UCSD-AML1 (cell line): ENCODE measurements at regions not wholly inside any gene's neighbourhood (a gene's known extent, or its start where the extent isn't known, plus 50 kb on each side); places are given as distances from the start of the nearest gene placed in this dataset.

Experiments used
- DNase-seq: peaks from one replicate; lab custom pipeline; 2025; ENCODE audit not compliant: unreplicated experiment; lab: John Stamatoyannopoulos, UW

GRCh38 chr9:106580546-106580945 lies 282.4 kb upstream of the ZNF462 start:
- DNase-seq = no peak

- DNase-seq = no peak
Observed at GRCh38 chr9:106581973-106582372, 281.0 kb upstream of the ZNF462 start.

GRCh38 chr9:106583751-106584150 lies 279.2 kb upstream of the ZNF462 start:
- DNase-seq = no peak

- DNase-seq = no peak
Observed at GRCh38 chr9:106587042-106587441, 275.9 kb upstream of the ZNF462 start.

GRCh38 chr9:106588626-106589025 lies 274.3 kb upstream of the ZNF462 start:
- no peak for DNase-seq

- no peak for DNase-seq
Observed at GRCh38 chr9:106590759-106591505, 272.0 kb upstream of the ZNF462 start.

- DNase-seq = no peak
Observed at GRCh38 chr9:106593201-106593600, 269.8 kb upstream of the ZNF462 start.

GRCh38 chr9:106596984-106597383 lies 266.0 kb upstream of the ZNF462 start:
- DNase-seq = no peak

- DNase-seq = no peak
Observed at GRCh38 chr9:106600955-106601560, 261.9 kb upstream of the ZNF462 start.

GRCh38 chr9:106602344-106602743 lies 260.6 kb upstream of the ZNF462 start:
- DNase-seq = no peak

- DNase-seq = no peak
Observed at GRCh38 chr9:106613250-106613737, 249.7 kb upstream of the ZNF462 start.

GRCh38 chr9:106615118-106615889 lies 247.7 kb upstream of the ZNF462 start:
- no peak for DNase-seq

- DNase-seq = no peak
Observed at GRCh38 chr9:106616026-106616425, 246.9 kb upstream of the ZNF462 start.

GRCh38 chr9:106616851-106617345 lies 246.1 kb upstream of the ZNF462 start:
- DNase-seq = no peak

- no peak for DNase-seq
Observed at GRCh38 chr9:106619211-106619610, 243.8 kb upstream of the ZNF462 start.

- DNase-seq = no peak
Observed at GRCh38 chr9:106620081-106620480, 242.9 kb upstream of the ZNF462 start.

- DNase-seq = no peak
Observed at GRCh38 chr9:106620866-106621265, 242.1 kb upstream of the ZNF462 start.

- no peak for DNase-seq
Observed at GRCh38 chr9:106621313-106622163, 241.4 kb upstream of the ZNF462 start.

GRCh38 chr9:106622164-106622487 lies 240.8 kb upstream of the ZNF462 start:
- DNase-seq = no peak

- DNase-seq = no peak
Observed at GRCh38 chr9:106623558-106623957, 239.4 kb upstream of the ZNF462 start.

- peak; percentile 14 for DNase-seq
Observed at GRCh38 chr9:106625259-106625789, 237.6 kb upstream of the ZNF462 start.
